GM23338 (cell line): ENCODE measurements at regions not wholly inside any gene's neighbourhood (a gene's known extent, or its start where the extent isn't known, plus 50 kb on each side); places are given as distances from the start of the nearest gene placed in this dataset.

Experiments used
- EZH2 ChIP-seq: fragments of 200-600 bp; sonication (generic); IDR thresholded peaks from one replicate; pipeline ENCODE4 v1.8.0; 2017; ENCODE audit warnings: antibody characterized with exemption, mild to moderate bottlenecking, low read depth; ENCODE audit not compliant: unreplicated experiment
- EZH2phosphoT487 ChIP-seq: fragments of 200-600 bp; sonication (generic); IDR thresholded peaks from one replicate; pipeline ENCODE4 v1.8.1; 2018; ENCODE audit warnings: antibody characterized with exemption; ENCODE audit not compliant: unreplicated experiment
- POLR2AphosphoS5 ChIP-seq: IDR thresholded peaks from 2 replicates; pipeline ENCODE4 v1.6.1; 2016; ENCODE audit warnings: antibody characterized with exemption, low read depth
- TF ChIP-seq, protein P1 (sequence below), 2 experiments: fragments of 200-600 bp in 1 of 2; sonication (generic) in 1 of 2; conservative IDR thresholded peaks; 2 replicates each; pipeline versions ENCODE4 v1.5.1 to v1.6.1; 2016 to 2017; ENCODE audit warnings: antibody characterized with exemption in 2 of 2, low read depth in 2 of 2, mild to moderate bottlenecking in 2 of 2, moderate library complexity in 1 of 2
- TF ChIP-seq, protein P2 (sequence below): IDR thresholded peaks from one replicate; pipeline ENCODE4 v1.6.1; 2018; ENCODE audit warnings: antibody characterized with exemption; ENCODE audit not compliant: unreplicated experiment

DNA sequence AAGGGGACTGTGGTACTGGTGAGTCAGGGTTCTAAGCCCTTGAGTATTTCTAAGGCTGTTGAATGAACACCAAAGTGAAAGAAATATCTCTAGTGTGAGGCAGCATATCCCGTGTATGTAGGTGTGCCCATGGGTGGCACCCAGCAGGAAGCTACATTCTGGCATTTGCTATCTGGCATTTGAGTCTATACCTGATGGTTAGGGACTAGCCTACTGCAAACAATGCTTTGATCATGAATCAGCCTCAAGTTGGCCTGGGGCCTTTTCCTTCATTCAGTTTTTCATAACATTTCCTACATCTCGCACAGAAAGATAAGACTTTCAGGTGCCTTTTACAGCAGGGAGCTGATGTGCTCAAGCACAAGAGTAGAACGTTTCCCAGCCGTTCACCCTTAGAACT is 85.7 kb upstream of the E2F7 start:
- TF ChIP-seq, protein P1, sequence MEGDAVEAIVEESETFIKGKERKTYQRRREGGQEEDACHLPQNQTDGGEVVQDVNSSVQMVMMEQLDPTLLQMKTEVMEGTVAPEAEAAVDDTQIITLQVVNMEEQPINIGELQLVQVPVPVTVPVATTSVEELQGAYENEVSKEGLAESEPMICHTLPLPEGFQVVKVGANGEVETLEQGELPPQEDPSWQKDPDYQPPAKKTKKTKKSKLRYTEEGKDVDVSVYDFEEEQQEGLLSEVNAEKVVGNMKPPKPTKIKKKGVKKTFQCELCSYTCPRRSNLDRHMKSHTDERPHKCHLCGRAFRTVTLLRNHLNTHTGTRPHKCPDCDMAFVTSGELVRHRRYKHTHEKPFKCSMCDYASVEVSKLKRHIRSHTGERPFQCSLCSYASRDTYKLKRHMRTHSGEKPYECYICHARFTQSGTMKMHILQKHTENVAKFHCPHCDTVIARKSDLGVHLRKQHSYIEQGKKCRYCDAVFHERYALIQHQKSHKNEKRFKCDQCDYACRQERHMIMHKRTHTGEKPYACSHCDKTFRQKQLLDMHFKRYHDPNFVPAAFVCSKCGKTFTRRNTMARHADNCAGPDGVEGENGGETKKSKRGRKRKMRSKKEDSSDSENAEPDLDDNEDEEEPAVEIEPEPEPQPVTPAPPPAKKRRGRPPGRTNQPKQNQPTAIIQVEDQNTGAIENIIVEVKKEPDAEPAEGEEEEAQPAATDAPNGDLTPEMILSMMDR (conservative IDR thresholded peaks at IDR 0.05; ENCODE audit: low read depth in 2 of 2): no peak
- TF ChIP-seq EZH2phosphoT487 (no peak), EZH2 (no peak), POLR2AphosphoS5 (no peak)
- TF ChIP-seq, protein P2, sequence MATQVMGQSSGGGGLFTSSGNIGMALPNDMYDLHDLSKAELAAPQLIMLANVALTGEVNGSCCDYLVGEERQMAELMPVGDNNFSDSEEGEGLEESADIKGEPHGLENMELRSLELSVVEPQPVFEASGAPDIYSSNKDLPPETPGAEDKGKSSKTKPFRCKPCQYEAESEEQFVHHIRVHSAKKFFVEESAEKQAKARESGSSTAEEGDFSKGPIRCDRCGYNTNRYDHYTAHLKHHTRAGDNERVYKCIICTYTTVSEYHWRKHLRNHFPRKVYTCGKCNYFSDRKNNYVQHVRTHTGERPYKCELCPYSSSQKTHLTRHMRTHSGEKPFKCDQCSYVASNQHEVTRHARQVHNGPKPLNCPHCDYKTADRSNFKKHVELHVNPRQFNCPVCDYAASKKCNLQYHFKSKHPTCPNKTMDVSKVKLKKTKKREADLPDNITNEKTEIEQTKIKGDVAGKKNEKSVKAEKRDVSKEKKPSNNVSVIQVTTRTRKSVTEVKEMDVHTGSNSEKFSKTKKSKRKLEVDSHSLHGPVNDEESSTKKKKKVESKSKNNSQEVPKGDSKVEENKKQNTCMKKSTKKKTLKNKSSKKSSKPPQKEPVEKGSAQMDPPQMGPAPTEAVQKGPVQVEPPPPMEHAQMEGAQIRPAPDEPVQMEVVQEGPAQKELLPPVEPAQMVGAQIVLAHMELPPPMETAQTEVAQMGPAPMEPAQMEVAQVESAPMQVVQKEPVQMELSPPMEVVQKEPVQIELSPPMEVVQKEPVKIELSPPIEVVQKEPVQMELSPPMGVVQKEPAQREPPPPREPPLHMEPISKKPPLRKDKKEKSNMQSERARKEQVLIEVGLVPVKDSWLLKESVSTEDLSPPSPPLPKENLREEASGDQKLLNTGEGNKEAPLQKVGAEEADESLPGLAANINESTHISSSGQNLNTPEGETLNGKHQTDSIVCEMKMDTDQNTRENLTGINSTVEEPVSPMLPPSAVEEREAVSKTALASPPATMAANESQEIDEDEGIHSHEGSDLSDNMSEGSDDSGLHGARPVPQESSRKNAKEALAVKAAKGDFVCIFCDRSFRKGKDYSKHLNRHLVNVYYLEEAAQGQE: no peak
